AG20443 (cell line): ENCODE measurements at regions not wholly inside any gene's neighbourhood (a gene's known extent, or its start where the extent isn't known, plus 50 kb on each side); places are given as distances from the start of the nearest gene placed in this dataset.

Source experiments
- DNase-seq: peaks from one replicate; pipeline ENCODE4 v3.0.0; 2012; ENCODE audit warnings: low spot score, mixed read lengths

DNA sequence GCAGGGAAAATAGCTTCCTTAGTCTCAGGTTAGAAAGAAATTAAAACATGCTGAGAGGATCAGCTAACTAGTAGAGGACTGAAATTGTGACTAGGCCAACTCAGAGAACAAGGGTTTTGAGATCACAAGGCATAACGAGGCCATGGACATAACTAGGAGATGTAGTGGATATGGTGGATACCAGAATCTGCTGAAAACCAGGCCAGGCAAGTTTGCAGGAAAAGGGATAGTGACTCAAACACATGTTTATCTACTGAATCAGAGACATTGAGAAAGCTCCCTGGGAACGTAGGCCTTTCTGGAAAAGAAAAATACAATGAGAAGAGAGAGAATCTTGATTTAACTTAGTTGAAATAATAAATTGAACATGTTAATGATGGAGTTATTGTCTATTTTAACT is 326.5 kb upstream of the GBE1 start:
- DNase-seq = peak; percentile 80

DNA sequence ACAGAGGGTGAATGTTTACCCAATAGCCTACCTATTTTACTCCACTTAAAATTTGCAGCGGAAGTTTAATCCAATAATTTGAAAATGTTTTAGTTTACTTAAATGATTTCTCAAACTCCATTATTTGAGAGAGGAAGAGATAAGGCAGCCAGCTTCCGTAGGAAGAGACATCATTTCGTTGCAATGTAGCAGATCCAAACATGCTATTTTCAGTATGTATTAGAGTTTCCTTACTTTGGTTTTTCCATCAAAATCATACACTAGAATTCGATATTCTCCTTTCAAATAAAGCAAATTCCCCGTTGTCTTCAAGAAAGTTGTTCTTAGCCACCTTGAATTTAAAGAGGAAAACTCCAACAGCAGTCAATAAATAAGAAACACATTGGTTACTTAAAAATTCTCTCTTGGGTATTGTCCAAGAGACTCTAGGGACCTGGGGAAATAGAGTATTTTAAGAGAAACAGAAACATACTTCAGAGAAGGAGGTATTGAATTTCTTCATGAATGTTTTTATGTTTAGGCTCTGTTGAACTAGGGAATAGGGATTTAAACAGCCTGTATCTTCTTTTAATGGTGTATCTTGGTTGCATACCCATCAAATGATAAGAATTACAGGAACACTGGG is 324.5 kb upstream of the GBE1 start:
- no peak for DNase-seq

GRCh38 chr3:82085356-82085755 is 323.9 kb upstream of the GBE1 start:
- no peak for DNase-seq

GRCh38 chr3:82084824-82085223 is 323.4 kb upstream of the GBE1 start:
- DNase-seq = no peak

- DNase-seq = no peak
Measured at GRCh38 chr3:82082796-82083195, 321.4 kb upstream of the GBE1 start.

- DNase-seq = no peak
Measured at GRCh38 chr3:82081351-82081750, 319.9 kb upstream of the GBE1 start.

DNA sequence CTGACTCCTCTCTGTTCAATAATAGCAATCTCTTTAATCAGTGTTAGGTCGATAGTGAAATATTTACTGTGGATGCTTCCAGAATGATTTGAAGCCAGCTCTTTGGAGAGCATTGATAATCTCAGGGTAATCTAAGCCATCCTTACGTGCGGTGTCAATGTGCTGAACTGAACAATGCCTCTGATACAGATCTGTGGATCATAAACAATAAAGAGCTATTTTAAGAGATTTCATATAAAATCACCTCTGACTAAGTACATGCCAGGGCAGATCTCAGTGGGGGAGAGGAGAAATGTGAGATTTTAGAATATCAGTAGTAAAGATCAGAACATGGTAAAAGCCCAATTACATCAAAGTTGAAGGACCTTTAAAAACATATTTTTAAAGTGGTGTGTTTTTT is 319.3 kb upstream of the GBE1 start:
- no peak for DNase-seq

DNA sequence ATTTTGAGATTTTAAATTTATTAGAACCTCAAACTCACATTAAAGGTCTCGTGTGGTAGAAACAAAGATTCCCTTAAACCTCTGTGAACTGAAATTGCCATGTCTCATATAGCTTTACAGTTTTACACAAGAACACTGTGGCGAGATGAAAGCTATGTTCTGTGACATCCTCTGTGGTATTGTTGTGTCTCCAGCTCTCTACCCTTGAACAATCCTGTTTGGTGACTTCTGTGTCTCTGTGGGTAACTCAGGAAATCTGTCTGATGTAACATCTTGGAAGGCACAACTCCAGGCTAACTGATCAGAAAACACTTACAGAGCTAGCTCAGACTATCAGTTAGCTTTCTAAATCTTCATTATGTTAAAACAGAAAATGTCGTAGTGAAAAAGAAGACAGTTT is 318.8 kb upstream of the GBE1 start:
- DNase-seq = peak; percentile 15

GRCh38 chr3:82079335-82079890 is 318.0 kb upstream of the GBE1 start:
- DNase-seq = no peak

DNA sequence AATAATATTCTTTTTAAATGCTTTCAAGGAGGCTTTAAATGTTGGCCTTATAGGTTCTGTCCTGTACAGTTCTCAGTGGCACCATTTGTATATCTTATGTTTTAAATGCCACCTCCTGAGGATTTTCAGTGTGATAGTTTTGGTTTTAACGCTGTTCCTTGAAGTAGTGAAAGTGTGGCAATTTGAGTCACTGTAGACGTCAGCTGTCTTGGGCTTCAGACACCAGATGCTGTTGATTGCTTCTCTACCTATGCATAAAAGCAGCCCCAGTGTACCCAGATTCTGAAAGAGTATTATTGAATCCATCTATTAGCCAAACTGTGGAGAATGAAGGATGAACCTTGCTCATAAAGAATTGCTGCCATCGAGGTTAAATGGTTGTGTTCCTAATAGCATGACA is 316.8 kb upstream of the GBE1 start:
- no peak for DNase-seq

GRCh38 chr3:82067420-82067819 is 306.0 kb upstream of the GBE1 start:
- DNase-seq = no peak

GRCh38 chr3:82058809-82059208 is 297.4 kb upstream of the GBE1 start:
- no peak for DNase-seq

- DNase-seq = peak; percentile 13
Measured at GRCh38 chr3:82055792-82056191, 294.3 kb upstream of the GBE1 start.

DNA sequence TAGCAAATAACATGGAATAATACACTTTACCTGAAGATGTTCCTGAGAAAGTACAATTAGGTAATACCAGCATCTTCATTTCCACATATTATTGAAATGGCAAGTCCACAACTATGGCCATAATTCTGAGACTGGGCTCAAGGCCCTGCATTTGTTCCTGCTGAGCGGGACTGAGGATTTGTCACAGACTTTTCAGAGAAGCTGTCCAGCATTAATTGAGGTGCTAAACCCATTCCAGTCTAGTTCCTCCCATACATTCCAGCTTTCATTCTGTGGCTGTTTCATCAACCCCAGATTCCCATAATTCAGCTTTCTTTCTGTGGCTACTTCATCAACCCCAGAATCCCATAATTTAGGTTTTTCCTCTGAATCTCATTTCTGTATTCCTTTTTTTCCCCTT is 293.4 kb upstream of the GBE1 start:
- no peak for DNase-seq

- DNase-seq = no peak
Measured at GRCh38 chr3:82053236-82053635, 291.8 kb upstream of the GBE1 start.

GRCh38 chr3:82050382-82050781 is 288.9 kb upstream of the GBE1 start:
- DNase-seq = no peak

DNA sequence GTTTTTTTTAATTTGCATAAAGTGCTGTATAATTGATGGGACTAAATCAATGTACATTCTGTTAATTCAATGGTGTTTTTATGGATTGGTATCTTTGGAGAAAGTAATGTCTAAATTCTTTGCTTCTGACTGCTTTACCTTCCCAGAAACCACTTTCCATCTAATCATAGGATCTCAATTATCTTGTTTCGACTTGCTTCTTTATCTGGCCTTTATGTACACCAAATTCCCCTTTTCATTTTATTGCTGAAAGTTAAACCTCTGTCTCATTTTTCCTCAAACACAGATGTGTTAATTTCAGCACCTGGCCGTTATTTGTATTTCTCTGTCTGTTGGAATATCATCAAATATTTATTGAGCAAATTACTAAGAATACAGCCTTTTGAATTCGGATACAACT is 287.3 kb upstream of the GBE1 start:
- no peak for DNase-seq

DNA sequence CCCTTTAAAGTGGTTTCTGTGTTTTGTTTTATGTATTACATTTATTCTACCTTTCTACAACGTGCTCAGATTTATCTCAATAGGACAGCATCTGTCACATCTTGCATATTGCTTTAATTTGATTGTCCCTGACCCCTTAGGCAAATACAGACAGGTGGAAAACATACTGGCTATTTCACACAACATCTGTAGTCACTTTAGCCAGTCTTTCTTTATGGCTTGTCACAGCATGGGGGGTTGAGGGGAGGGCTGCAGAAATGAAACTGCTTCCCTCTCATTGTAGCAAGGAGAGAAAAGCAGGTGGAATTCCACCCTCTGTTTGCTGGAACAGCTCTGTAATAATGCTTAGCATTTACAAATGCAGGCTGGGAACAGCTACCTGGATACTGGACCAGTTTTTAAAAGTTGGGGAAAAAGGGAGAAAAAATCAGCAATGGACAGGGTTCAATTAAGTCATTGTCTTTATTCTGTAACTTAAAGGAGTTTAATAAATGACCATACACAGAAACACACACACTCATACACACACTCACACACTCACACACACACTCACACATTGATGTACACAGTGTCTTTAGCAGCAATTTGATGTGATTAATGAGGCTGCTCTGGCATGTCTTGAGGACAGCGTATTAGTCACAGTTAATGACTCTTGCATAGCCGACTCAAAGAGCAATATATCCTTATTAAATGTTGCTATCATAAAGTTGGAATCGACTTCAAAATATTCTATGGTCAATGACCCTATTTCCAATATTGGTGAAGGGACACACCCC is 283.7 kb upstream of the GBE1 start:
- DNase-seq = no peak

DNA sequence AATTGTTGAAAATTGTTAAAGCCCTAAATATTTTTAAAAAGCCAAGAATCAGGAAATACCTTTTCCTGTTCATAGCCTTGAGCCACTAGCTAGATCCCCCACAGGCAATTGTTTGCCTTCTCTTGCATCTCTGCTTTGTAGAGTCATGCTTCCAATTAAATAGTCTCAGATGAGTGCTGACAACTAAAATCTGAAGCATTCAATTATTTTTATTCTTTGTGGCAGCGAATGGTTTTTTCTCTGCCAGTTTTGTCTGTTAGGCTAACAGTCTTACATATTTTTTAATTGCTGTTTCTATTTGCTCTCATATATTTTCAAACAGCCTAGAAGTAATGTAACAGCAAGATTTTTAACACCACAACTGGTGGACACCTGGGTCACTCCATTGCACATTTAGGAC is 277.1 kb upstream of the GBE1 start:
- peak; percentile 35 for DNase-seq

DNA sequence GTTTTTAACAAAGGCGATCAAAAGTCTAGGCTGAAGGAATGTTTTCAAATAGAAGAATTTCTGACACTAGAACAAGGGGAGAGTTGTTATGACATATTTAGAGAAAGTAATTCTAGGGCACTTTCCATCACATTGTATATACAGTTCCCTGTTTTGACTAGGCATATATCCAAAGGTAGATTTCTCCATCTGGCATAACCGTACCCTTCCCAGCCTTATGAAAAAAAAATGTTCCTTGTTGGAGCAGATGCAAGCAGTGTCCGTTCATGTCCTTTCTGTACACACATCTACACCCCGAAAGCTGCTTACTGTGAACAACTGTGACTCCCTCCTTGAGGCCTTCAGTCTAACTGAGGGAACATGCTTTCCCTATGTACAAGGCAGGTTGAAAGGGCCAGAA is 271.7 kb upstream of the GBE1 start:
- no peak for DNase-seq

- DNase-seq = no peak
Measured at GRCh38 chr3:82031596-82031995, 270.2 kb upstream of the GBE1 start.

DNA sequence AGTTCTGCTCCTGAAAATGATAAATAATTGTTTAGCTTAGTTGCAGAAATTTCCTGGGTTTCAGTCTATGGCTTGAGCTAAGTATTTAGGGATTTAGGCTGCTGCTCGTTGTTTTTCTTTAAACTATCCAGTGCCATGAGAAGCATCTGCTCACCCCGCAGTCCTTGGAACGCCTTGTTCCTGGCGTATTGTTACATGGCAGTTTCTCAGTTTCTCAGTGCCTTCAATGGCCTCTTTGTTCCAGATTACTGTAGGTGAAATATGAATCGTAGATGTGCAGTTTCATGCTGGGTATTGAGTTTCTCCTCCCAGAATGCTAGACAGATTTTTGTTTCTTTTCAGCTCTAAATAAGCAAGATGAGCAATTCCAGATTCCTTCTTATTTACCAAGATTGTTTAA is 269.5 kb upstream of the GBE1 start:
- DNase-seq = peak; percentile 11

GRCh38 chr3:82022836-82023235 is 261.4 kb upstream of the GBE1 start:
- no peak for DNase-seq

GRCh38 chr3:82020282-82020681 is 258.8 kb upstream of the GBE1 start:
- no peak for DNase-seq
